K562 (cell line): ENCODE measurements at regions not wholly inside any gene's neighbourhood (a gene's known extent, or its start where the extent isn't known, plus 50 kb on each side); places are given as distances from the start of the nearest gene placed in this dataset.
A peak's percentile ranks its signal among the peaks of the same experiment; 100 is the strongest.

Experiments used
- CBFA2T2 ChIP-seq: fragments of 450-650 bp; conservative IDR thresholded peaks from 2 replicates; pipeline ENCODE4 v1.6.1; 2017; ENCODE audit warnings: mild to moderate bottlenecking
- EP400 ChIP-seq: fragments of 450-650 bp; IDR thresholded peaks from 2 replicates; pipeline ENCODE4 v1.6.1; 2017; ENCODE audit warnings: antibody characterized with exemption, mild to moderate bottlenecking, moderate library complexity
- ETV6 ChIP-seq, 3 experiments: fragments of 150-350 bp in 1 of 3; sonication (generic) in 1 of 3; formaldehyde crosslinking in 1 of 3; IDR thresholded peaks; 2 replicates each; pipeline versions ENCODE4 v1.6.1 to v1.8.0; 2014 to 2022; ENCODE audit warnings: borderline replicate concordance in 2 of 3, low read depth in 2 of 3, antibody characterized with exemption in 1 of 3, low read length in 1 of 3, mild to moderate bottlenecking in 1 of 3, missing genetic modification reagents in 1 of 3
- HNRNPK ChIP-seq: fragments of 200-400 bp; formaldehyde crosslinking; IDR thresholded peaks from one replicate; pipeline ENCODE4 v1.6.1; 2018; ENCODE audit warnings: mild to moderate bottlenecking, low read depth, low read length; ENCODE audit not compliant: poor library complexity, severe bottlenecking
- KDM1A ChIP-seq, 2 experiments: fragments of 450-650 bp; IDR thresholded peaks; 2 replicates each; pipeline ENCODE4 v1.6.1; 2016; ENCODE audit warnings: mild to moderate bottlenecking in 2 of 2
- MCM7 ChIP-seq, 2 experiments: fragments of 450-650 bp; IDR thresholded peaks; 2 replicates each; pipeline ENCODE4 v1.6.1; 2016 to 2018
- MECOM ChIP-seq: fragments of 250-450 bp; sonication (Bioruptor Pico); IDR thresholded peaks from 2 replicates; pipeline ENCODE4 v1.8.0; 2022; ENCODE audit warnings: inconsistent platforms
- MNT ChIP-seq, 2 experiments: fragments of 450-650 bp; conservative IDR thresholded peaks; 2 replicates each; pipeline ENCODE4 v1.6.1; 2017; ENCODE audit warnings: mild to moderate bottlenecking in 2 of 2, moderate library complexity in 2 of 2
- MTA1 ChIP-seq: fragments of 450-650 bp; IDR thresholded peaks from 2 replicates; pipeline ENCODE4 v1.6.1; 2017; ENCODE audit warnings: borderline replicate concordance
- MTA2 ChIP-seq: fragments of 450-650 bp; IDR thresholded peaks from 2 replicates; pipeline ENCODE4 v1.6.1; 2016; ENCODE audit warnings: low read depth
- NCOA2 ChIP-seq, 2 experiments: fragments of 450-650 bp; IDR thresholded peaks; 2 replicates each; pipeline ENCODE4 v1.6.1; 2018; ENCODE audit warnings: mild to moderate bottlenecking in 2 of 2, moderate library complexity in 1 of 2; ENCODE audit not compliant: partially characterized antibody in 2 of 2
- NCOA6 ChIP-seq: fragments of 450-650 bp; IDR thresholded peaks from 2 replicates; pipeline ENCODE4 v1.6.1; 2017; ENCODE audit warnings: mild to moderate bottlenecking
- NFIC ChIP-seq: fragments of 450-650 bp; IDR thresholded peaks from 2 replicates; pipeline ENCODE4 v1.6.1; 2017; ENCODE audit warnings: mild to moderate bottlenecking, inconsistent platforms
- NR2C1 ChIP-seq, 2 experiments: fragments of 450-650 bp; IDR thresholded peaks; 2 replicates each; pipeline ENCODE4 v1.6.1; 2017; ENCODE audit warnings: mild to moderate bottlenecking in 2 of 2, antibody characterized with exemption in 1 of 2, inconsistent platforms in 1 of 2, missing compliant biosample characterization in 1 of 2, missing genetic modification characterization in 1 of 2
- SIN3B ChIP-seq: fragments of 450-650 bp; IDR thresholded peaks from 2 replicates; pipeline ENCODE4 v1.6.1; 2017; ENCODE audit warnings: low read depth, mild to moderate bottlenecking, moderate library complexity
- SOX6 ChIP-seq: fragments of 450-650 bp; IDR thresholded peaks from 2 replicates; pipeline ENCODE4 v1.6.1; 2014; ENCODE audit warnings: mild to moderate bottlenecking
- TBL1XR1 ChIP-seq, 2 experiments: IDR thresholded peaks; 2 replicates each; pipeline ENCODE4 v1.6.1; 2012; ENCODE audit warnings: improper control_type of control experiment in 2 of 2, low read length in 2 of 2, mild to moderate bottlenecking in 1 of 2
- TCF3 ChIP-seq: sonication (generic); formaldehyde crosslinking; IDR thresholded peaks from 2 replicates; pipeline ENCODE4 v1.4.0; 2020; ENCODE audit warnings: mild to moderate bottlenecking, missing genetic modification reagents
- TRIM24 ChIP-seq, 2 experiments: fragments of 450-650 bp; IDR thresholded peaks; 2 replicates each; pipeline ENCODE4 v1.6.1; 2016
- XRCC5 ChIP-seq: fragments of 200-400 bp; formaldehyde crosslinking; IDR thresholded peaks from 2 replicates; pipeline ENCODE4 v1.6.1; 2017; ENCODE audit warnings: low read depth, mild to moderate bottlenecking, low read length
- ZNF436 ChIP-seq: fragments of 250-450, 450-650 bp; sonication (Bioruptor Pico); formaldehyde crosslinking; IDR thresholded peaks from 2 replicates; pipeline ENCODE4 v1.7.0; 2020; ENCODE audit warnings: mild to moderate bottlenecking
- ZNF766 ChIP-seq: fragments of 200-800 bp; sonication (Bioruptor generic); conservative IDR thresholded peaks from 2 replicates; pipeline ENCODE4 v1.6.1; 2016; ENCODE audit warnings: missing genetic modification characterization, missing compliant biosample characterization
- TF ChIP-seq, protein P1 (sequence below): sonication (generic); formaldehyde crosslinking; IDR thresholded peaks from 2 replicates; pipeline ENCODE4 v1.8.0; 2022; ENCODE audit warnings: mild to moderate bottlenecking, missing genetic modification reagents, borderline replicate concordance
- TF ChIP-seq, protein P2 (sequence below): fragments of 250-450 bp; sonication (Bioruptor Pico); IDR thresholded peaks from 2 replicates; pipeline ENCODE4 v1.6.1; 2021; ENCODE audit warnings: mild to moderate bottlenecking
- TF ChIP-seq, protein P3 (sequence below): fragments of 250-450 bp; sonication (Bioruptor Pico); IDR thresholded peaks from 2 replicates; pipeline ENCODE4 v1.4.0; 2020; ENCODE audit warnings: borderline replicate concordance

- TF ChIP-seq ZNF766 (CRISPR knock-in tag) (peak; percentile 71; the same call in 1 of the 2 replicates), NCOA2 (IDR thresholded peaks at IDR 0.05; ENCODE audit: partially characterized antibody in 2 of 2) (peak in 1 of 2 experiments; percentile 46), NFIC (peak; percentile 56; the same call in 1 of the 2 replicates), HNRNPK (no peak), KDM1A (IDR thresholded peaks at IDR 0.05) (peak; percentile 84 to 86; a peak in 3 of 4 replicates), SIN3B (no peak), NCOA6 (no peak), ZNF436 (CRISPR knock-in tag) (no peak), MCM7 (IDR thresholded peaks at IDR 0.05) (no peak), ETV6 (IDR thresholded peaks at IDR 0.05; ENCODE audit: borderline replicate concordance in 1 of 2, low read depth in 2 of 2, low read length in 1 of 2) (no peak), ETV6 (CRISPR knock-in tag; IDR thresholded peaks at IDR 0.05; ENCODE audit: borderline replicate concordance) (no peak), XRCC5 (no peak), MTA1 (peak; percentile 80; the same call in 1 of the 2 replicates), SOX6 (peak; percentile 85), MNT (conservative IDR thresholded peaks at IDR 0.05) (peak in 1 of 2 experiments; percentile 27; a peak in 1 of 4 replicates), NR2C1 (IDR thresholded peaks at IDR 0.05) (peak; percentile 31; the same call in 1 of the 2 replicates), NR2C1 (tag; IDR thresholded peaks at IDR 0.05) (peak; percentile 80), CBFA2T2 (peak; percentile 88), TRIM24 (IDR thresholded peaks at IDR 0.05) (peak; percentile 71 to 73; a peak in 3 of 4 replicates), EP400 (no peak), TCF3 (CRISPR knock-in tag) (peak; percentile 88), MECOM (CRISPR knock-in tag) (no peak), TBL1XR1 (IDR thresholded peaks at IDR 0.05; ENCODE audit: low read length in 2 of 2) (0 out of 4 replicates have a peak, but pooled peaks of 1 of the 2 experiments have one; percentile 34), MTA2 (peak; percentile 71)
- TF ChIP-seq, protein P1, sequence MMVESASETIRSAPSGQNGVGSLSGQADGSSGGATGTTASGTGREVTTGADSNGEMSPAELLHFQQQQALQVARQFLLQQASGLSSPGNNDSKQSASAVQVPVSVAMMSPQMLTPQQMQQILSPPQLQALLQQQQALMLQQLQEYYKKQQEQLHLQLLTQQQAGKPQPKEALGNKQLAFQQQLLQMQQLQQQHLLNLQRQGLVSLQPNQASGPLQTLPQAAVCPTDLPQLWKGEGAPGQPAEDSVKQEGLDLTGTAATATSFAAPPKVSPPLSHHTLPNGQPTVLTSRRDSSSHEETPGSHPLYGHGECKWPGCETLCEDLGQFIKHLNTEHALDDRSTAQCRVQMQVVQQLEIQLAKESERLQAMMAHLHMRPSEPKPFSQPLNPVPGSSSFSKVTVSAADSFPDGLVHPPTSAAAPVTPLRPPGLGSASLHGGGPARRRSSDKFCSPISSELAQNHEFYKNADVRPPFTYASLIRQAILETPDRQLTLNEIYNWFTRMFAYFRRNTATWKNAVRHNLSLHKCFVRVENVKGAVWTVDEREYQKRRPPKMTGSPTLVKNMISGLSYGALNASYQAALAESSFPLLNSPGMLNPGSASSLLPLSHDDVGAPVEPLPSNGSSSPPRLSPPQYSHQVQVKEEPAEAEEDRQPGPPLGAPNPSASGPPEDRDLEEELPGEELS: no peak
- TF ChIP-seq, protein P2, sequence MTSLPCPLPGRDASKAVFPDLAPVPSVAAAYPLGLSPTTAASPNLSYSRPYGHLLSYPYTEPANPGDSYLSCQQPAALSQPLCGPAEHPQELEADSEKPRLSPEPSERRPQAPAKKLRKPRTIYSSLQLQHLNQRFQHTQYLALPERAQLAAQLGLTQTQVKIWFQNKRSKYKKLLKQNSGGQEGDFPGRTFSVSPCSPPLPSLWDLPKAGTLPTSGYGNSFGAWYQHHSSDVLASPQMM: no peak
- TF ChIP-seq, protein P3, sequence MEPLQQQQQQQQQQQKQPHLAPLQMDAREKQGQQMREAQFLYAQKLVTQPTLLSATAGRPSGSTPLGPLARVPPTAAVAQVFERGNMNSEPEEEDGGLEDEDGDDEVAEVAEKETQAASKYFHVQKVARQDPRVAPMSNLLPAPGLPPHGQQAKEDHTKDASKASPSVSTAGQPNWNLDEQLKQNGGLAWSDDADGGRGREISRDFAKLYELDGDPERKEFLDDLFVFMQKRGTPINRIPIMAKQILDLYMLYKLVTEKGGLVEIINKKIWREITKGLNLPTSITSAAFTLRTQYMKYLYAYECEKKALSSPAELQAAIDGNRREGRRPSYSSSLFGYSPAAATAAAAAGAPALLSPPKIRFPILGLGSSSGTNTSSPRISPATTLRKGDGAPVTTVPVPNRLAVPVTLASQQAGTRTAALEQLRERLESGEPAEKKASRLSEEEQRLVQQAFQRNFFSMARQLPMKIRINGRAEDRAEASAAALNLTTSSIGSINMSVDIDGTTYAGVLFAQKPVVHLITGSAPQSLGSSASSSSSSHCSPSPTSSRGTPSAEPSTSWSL (CRISPR knock-in tag): no peak
These were observed 61.7 kb upstream of the SHB start (continued) for GRCh38 chr9:38130724-38131123.
